GM18498 (cell line): ENCODE measurements at regions not wholly inside any gene's neighbourhood (a gene's known extent, or its start where the extent isn't known, plus 50 kb on each side); places are given as distances from the start of the nearest gene placed in this dataset.
"Not testable (repeated sequence)": the region's sequence is repeated elsewhere in the genome, so short reads cannot be mapped to it uniquely, and the experiment has no call there.

Experiments
- ATAC-seq: cut with Tn5 transposase; IDR thresholded peaks from one replicate; pipeline ENCODE4 v1.9.1; 2021; ENCODE audit warnings: mild to moderate bottlenecking, moderate library complexity; ENCODE audit not compliant: unreplicated experiment

DNA sequence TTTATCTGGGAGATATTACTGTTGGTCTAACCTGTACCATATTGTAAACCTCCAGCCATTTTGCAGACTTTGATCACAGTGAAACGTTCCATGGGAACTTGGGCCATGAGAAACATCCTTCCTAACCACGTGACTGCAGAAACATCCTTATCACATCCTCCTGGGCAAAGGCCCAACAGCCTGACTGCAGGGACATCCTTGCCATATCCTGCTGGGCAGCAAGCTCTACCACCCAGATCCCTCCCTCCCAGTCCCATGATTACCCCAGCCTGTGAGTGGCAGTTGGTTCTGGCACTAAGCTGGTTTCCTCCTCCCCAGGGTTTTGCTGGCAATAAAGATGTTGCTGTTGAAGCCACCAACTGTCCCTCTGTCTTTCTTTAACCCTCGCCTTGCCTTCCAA lies 201.2 kb downstream of the POTEC start:
- not testable (repeated sequence) for ATAC-seq

DNA sequence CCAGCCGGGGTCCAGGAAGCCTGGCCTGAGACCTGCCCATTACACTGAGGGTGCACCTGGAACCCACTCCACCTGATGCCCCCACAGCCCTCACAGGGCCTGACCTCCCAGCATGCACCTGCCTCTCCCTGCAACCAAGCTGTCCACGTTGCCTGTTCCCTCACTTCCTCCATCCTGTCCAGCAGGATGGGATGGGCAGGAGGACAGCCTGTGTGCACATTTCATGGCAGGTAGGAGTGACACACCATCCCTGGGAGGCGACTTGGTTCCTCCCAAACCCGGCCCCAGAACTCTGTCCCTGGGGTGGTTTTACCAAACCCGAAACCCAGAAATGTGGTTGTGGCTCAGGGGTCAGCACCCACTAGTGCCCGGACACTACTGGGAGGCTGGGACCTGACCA lies 203.8 kb upstream of the ZNF519 start:
- not testable (repeated sequence) for ATAC-seq

DNA sequence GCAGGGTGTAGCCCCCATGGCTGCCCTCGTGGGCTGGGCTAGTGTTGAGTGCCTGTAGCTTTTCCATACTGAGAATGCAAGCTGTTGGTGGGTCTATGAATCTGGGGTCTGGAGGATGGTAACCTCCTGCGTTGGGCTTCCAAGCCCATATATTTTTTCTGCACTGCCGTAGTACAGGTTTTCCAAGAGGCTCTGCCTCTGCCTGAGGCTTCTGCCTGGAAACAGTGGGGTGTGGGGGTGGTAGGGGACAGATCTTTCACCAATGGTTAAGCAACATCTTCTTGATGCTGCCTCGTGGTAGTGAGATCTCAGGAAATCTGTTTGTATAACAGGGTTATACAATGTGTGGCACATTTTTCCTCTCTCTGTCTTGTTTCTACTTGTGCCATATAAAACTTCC lies 189.0 kb upstream of the ZNF519 start:
- ATAC-seq, result not testable (repeated sequence)

DNA sequence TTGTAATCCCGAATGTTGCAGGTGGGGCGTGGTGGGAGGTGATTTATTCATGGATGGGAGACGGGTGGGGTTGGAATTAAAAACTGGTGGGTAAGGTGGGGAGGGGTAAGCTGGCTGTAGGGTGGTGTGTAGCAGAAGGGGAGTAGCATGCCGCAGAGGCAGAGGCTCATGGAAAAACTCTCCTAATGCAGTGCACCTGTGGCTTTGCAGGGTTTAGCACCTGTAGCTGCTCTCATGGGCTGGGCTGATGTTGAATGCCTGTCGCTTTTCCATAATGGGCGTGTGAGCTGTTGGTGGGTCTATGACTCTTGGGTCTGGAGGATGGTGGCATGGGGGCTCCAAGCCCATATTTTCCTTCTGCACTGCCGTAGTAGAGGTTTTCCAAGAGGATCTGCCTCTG lies 169.0 kb upstream of the ZNF519 start:
- ATAC-seq, result not testable (repeated sequence)

DNA sequence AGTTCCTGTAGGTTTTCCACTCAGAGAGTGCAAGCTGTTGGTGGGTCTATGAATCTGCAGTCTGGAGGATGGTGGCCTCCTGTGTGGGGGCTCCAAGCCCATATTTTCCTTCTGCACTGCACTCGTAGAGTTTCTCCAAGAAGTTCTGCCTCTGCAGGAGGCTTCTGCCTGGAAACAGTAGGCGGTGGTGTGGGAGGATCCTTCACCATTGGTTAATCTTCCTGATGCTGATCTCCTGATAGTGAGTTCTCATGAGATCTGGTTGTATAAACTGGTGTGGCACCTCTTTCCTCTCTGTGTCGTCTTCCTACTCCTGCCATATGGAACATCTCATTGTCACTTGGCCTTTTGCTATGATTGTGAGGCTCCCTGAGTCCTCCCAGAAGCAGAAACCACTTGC lies 162.8 kb upstream of the ZNF519 start:
- ATAC-seq, result not testable (repeated sequence)

DNA sequence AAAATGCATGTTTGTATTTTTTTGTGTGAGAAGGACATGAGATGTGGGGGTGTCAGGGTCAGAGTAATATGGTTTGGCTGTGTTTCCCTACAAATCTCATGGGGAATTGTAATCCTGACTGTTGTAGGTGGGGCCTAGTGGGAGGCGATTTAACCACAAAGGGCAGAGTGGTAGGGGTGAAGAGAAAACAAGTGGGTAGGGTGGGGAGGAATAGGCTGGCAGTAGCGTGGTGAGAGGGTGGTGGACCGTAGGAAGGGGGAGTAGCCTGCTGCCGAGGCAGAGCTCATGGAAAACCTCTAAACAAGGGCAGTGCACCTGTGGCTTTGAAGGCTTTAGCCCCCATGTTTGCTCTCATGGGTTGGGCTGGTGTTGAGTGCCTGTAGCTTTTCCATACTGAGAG lies 152.8 kb upstream of the ZNF519 start:
- no peak for ATAC-seq

DNA sequence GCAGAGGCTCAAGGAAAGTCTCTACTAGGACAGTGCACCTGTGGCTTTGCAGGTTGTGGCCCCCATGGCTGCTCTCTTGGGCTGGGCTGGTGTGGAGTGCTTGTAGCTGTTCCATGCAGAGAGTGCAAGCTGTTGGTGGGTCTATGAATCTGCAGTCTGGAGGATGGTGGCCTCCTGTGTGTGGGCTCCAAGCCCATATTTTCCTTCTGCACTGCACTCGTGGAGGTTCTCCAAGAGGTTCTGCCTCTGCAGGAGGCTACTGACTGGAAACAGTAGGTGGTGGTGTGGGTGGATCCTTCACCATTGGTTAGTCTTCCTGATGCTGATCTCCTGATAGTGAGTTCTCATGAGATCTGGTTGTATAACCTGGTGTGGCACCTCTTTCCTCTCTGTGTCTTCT lies 143.2 kb upstream of the ZNF519 start:
- not testable (repeated sequence) for ATAC-seq

DNA sequence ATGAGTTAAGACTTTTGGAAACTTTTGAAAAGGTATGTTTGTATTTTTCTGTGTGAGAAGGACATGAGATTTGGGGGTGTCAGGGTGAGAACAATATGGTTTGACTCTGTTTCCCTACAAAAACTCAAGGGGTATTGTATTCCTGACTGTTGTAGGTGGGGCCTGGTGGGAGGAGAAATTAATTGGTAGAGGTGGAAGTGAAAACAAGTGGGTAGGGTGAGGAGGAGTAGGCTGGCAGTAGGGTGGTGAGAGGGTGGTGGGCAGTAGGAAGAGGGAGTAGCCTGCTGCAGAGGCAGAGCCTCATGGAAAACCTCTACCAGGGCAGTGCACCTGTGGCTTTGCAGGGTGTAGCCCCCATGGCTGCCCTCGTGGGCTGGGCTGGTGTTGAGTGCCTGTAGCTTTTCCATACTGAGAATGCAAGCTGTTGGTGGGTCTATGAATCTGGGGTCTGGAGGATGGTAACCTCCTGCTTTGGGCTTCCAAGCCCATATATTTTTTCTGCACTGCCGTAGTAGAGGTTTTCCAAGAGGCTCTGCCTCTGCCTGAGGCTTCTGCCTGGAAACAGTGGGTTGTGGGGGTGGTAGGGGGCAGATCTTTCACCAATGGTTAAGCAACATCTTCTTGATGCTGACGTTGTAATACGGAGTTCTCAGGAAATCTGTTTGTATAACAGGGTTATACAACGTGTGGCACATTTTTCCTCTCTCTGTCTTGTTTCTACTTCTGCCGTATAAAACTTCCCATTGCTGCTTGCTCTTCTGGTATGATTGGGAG lies 133.6 kb upstream of the ZNF519 start:
- ATAC-seq, result not testable (repeated sequence)

DNA sequence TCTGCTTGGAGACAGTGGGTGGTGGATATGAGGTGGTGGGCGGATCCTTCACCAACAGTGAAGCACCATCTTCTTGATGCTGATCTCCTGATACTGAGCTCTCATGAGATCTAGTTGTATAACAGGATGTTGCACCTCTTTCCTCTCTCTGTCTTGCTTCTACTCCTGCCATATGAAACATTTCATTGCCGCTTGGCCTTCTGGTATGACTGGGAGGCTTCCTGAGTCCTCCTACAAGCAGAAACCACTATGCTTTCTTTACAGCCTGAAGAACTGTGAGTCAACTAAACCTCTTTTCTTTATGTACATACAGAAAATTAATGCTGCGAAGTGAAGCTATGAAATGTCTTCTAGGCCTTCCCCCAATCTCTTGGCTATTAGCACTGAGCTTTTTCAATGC lies 130.6 kb upstream of the ZNF519 start:
- ATAC-seq, result not testable (repeated sequence)

DNA sequence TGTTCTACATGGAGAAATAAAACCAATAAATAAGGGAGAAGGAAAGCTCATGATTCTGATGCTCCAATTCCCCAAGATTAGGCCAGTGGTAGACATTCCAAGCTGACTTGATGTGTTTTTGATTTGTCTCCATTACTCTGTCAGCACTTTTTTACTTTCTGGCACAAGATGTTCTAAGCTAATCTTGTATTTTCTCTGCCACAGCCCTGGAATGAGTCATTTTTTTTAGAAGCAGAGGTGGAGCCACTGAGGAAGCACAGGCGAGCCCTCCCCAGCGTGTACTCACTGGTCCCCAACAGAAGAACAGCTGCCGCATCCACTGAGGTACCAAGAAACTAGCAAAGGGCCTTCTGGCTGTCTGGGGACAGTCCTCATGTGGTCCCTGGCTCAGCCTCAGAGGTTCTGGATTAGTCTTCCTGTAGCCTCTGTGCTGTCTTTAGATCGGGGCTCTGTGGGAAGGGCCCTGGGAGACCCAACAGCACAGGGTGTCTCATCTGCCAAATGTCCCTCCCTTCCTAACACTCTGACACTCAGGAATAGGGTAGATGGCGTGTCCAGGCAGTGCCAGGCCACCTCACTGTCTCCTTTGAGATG lies 117.9 kb upstream of the ZNF519 start:
- not testable (repeated sequence) for ATAC-seq

DNA sequence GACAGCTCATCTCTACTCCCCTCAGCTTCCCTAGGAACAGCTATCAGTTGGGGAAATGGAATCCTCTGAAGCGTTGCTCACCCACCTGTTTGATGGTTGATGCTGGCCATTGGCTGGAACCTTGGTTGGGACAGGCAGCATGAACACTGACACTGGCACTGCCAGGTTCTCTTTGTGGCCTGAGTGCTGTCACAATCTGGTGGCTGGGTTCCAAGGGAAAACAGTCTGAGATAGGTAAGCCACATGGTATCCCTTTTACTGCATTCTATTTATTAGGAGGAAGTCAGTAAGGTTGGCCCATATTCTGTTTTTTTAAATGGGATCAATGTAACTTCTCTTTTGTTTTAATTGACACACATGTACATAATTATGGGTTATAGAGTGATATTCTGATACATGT lies 107.0 kb upstream of the ZNF519 start:
- ATAC-seq, result not testable (repeated sequence)

DNA sequence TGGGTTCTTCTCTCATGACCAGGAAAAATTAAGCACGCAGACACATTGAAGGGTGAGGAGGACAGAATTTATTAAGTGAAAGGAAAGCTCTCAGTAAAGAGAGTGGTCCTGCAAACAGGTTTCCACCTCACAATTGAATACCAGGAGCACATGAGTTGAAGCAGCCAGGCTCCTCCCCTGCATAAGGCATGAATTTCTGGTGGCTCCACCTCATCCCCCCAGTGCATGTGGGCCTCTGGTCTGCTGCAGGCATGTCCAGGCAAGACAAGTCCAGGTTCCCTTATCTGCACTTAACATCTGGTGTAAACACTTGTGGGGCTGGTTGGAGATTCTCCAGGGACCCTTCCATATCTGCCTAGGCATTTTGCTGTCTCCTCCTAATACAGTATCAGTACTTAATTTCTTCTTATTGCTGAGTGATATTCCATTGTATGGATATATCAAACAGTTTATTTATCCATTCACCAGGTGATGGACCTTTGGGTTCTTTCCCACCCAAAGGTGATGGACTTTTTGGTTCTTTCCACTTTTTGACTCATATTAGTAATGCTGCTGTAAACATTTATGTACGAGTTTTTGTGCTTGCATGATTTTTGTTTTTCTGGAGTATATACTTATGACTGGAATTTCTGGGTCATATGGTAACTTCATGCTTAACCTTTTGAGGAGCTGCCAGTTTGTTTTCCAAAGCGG lies 104.3 kb upstream of the ZNF519 start:
- ATAC-seq, result not testable (repeated sequence)

DNA sequence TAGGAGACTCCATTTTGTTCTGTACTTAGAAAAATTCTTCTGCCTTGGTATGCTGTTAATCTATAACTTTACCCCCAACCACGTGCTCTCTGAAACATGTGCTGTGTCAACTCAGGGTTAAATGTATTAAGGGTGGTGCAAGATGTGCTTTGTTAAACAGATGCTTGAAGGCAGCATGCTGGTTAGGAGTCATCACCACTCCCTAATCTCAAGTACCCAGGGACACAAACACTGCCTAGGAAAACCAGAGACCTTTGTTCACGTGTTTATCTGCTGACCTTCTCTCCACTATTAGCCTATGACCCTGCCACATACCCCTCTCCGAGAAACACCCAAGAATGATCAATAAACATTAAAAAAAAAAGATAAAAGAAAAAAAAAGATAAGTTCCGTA lies 93.0 kb upstream of the ZNF519 start:
- ATAC-seq, result not testable (repeated sequence)

DNA sequence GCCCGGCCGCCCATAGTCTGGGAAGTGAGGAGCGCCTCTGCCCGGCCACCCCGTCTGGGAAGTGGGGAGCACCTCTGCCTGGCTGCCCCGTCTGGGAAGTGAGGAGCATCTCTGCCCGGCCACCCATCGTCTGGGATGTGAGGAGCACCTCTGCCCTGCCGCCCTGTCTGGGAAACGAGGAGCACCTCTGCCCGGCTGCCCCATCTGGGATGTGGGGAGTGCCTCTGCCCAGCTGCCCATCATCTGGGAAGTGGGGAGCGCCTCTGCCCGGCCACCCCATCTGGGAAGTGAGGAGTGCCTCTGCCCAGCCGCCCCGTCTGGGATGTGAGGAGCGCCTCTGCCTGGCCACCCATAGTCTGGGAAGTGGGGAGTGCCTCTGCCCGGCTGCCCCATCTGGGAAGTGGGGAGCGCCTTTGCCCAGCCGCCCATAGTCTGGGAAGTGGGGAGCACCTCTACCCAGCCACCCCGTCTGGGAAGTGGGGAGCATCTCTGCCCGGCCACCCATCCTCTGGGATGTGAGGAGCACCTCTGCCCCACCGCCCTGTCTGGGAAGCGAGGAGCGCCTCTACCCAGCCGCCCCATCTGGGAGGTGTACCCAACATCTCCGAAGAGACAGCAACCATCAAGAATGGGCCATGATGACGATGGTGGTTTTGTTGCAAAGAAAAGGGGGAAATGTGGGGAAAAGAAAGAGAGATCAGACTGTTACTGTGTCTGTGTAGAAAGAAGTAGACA lies 92.5 kb upstream of the ZNF519 start:
- ATAC-seq, result not testable (repeated sequence)

DNA sequence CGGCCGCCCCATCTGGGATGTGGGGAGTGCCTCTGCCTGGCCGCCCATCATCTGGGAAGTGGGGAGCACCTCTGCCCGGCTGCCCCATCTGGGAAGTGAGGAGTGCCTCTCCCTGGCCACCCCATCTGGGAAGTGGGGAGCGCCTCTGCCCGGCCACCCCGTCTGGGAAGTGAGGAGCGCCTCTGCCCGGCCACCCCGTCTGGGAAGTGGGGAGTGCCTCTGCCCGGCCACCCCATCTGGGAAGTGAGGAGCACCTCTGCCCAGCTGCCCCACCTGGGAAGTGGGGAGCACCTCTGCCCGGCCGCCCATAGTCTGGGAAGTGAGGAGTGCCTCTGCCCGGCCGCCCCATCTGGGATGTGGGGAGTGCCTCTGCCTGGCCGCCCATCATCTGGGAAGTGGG lies 91.7 kb upstream of the ZNF519 start:
- ATAC-seq, result not testable (repeated sequence)

DNA sequence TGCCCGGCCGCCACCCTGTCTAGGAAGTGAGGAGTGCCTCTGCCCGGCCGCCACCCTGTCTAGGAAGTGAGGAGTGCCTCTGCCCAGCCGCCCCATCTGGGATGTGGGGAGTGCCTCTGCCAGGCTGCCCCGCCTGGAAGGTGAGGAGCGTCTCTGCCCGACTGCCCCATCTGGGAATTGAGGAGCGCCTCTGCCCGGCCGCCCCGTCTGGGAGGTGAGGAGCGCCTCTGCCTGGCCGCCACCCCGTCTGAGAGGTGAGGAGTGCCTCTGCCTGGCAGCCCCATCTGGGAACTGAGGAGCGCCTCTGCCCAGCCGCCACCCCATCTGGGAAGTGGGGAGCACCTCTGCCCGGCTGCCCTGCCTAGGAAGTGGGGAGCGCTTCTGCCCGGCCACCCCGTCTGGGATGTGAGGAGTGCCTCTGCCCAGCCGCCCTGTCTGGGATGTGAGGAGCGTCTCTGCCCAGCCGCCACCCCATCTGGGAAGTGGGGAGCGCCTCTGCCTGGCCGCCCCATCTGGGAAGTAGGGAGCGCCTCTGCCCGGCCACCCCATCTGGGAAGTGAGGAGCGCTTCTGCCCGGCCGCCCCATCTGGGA lies 91.1 kb upstream of the ZNF519 start:
- ATAC-seq, result not testable (repeated sequence)

DNA sequence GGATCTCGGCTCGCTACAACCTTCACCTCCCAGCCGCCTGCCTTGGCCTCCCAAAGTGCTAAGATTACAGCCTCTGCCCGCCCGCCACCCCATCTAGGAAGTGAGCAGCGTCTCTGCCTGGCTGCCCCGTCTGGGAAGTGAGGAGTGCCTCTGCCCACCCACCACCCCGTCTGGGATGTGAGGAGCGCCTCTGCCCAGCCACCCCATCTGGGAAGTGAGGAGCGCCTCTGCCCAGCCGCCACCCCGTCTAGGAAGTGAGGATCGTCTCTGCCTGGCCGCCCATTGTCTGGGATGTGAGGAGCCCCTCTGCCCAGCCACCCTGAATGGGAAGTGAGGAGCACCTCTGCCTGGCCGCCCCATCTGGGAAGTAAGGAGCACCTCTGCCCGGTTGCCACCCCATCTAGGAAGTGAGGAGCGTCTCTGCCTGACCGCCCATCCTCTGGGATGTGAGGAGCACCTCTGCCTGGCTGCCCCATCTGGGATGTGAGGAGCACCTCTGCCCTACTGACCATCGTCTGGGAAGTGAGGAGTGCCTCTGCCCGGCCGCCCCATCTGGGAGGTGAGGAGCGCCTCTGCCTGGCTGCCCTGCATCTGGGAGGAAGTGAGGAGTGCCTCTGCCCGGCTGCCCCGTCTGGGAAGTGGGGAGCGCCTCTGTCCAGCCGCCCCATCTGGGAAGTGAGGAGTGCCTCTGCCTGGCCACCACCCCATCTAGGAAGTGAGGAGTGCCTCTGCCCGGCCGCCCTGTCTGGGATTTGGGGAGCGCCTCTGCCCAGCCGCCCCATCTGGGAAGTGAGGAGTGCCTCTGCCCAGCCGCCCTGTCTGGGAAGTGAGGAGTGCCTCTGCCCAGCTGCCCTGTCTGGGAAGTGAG lies 90.4 kb upstream of the ZNF519 start:
- not testable (repeated sequence) for ATAC-seq

DNA sequence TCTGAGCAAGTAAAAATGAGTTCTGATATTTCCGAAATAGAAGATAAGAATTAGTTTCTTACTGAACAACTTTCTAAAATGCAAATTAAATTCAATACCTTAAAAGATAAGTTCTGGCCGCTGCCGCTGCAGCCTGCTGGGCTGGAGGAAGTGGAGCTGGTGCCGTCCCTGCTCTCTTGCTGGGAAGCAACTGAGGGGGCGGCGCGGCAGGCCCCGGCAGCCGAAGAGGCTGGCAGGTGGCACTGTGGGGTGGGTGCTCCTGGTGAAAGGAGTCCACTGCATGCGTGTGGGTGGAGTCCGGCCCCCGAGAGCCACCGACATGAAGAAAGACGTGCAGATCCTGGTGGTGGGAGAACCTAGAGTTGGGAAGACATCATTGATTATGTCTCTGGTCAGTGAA lies 89.5 kb upstream of the ZNF519 start:
- ATAC-seq, result no peak

DNA sequence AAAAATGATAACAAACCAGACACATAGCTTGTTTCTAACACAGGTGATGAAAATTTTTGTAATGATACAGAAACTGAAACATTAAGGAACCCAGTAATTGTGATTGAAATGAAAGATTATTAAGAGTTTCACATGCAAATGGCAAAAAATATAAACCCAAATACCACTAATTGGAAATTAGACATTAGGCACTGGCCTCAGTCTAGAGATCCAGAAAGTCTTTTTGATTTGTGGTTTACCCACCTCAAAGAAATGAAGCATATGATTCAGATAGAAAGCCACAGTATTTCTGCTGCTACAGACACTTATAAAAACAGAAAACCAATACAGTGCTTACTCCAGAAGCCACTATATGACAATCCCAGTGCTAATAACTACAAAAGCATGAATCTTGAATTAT lies 83.7 kb upstream of the ZNF519 start:
- not testable (repeated sequence) for ATAC-seq

DNA sequence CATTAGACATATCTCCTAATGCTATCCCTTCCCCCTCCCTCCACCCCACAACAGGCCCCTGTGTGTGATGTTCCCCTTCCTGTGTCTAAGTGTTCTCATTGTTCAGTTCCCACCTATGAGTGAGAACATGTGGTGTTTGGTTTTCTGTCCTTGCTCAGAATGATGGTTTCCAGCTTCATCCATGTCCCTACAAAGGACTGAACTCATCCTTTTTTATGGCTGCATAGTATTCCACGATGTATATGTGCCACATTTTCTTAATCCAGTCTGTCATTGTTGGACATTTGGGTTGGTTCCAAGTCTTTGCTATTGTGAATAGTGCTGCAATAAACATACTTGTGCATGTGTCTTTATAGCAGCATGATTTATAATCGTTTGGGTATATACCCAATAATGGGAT lies 71.2 kb upstream of the ZNF519 start:
- ATAC-seq, result not testable (repeated sequence)
